ENCODE measurements at regions not wholly inside any gene's neighbourhood (a gene's known extent, or its start where the extent isn't known, plus 50 kb on each side); places are given as distances from the start of the nearest gene placed in this dataset.

DNA sequence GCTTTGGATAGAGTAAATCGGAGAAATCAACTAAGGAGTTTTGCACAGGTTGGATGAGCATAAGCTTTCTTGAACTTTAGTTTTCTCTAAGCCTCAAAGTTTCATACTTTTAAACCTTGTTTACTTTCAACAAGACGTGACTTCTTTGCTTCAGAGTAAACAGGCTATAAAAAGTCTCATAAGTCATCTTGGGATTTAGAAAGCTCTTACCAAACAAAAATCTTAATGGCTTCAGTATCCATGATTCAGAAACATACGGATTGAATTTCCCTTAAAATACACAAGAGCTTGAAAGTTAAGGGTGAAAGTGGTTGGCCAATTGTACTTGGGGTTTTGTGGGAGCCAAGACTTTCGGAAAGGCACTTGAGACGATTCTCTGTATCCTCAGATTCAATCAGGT lies 270.9 kb upstream of the ANKH start:
- H3F3A ChIP-seq (ENCODE audit: insufficient read depth, low read length): no peaks in the 10 kb centered on the region
- H4K20me1 ChIP-seq (ENCODE audit: insufficient read depth, low read length): no peaks in the 10 kb centered on the region
- TF ChIP-seq EZH2 (optimal IDR thresholded peaks at IDR 0.05; ENCODE audit: low read depth, low read length) (no peak), EZH2phosphoT487 (IDR thresholded peaks at IDR 0.05; ENCODE audit: low read length) (no peak)
- TF ChIP-seq, protein P1, sequence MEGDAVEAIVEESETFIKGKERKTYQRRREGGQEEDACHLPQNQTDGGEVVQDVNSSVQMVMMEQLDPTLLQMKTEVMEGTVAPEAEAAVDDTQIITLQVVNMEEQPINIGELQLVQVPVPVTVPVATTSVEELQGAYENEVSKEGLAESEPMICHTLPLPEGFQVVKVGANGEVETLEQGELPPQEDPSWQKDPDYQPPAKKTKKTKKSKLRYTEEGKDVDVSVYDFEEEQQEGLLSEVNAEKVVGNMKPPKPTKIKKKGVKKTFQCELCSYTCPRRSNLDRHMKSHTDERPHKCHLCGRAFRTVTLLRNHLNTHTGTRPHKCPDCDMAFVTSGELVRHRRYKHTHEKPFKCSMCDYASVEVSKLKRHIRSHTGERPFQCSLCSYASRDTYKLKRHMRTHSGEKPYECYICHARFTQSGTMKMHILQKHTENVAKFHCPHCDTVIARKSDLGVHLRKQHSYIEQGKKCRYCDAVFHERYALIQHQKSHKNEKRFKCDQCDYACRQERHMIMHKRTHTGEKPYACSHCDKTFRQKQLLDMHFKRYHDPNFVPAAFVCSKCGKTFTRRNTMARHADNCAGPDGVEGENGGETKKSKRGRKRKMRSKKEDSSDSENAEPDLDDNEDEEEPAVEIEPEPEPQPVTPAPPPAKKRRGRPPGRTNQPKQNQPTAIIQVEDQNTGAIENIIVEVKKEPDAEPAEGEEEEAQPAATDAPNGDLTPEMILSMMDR (IDR thresholded peaks at IDR 0.05; ENCODE audit: low read length): no peak
- no peaks in the 10 kb centered on the region for H3K9me2 ChIP-seq (replicated peaks; ENCODE audit: insufficient read depth, low read length)
- H2AFZ ChIP-seq (ENCODE audit: low read length): no peak overlapping the region
- no peak for DNase-seq
- H3K9me3 ChIP-seq (replicated peaks; ENCODE audit: insufficient read depth, low read length): no peaks in the 10 kb centered on the region
- no peak overlapping the region for H3K4me2 ChIP-seq (ENCODE audit: low read depth, low read length)
- H3K4me1 ChIP-seq (ENCODE audit: low read length): no peaks in the 10 kb centered on the region
- no peak overlapping the region for H3K27ac ChIP-seq (ENCODE audit: low read length)
- no peak overlapping the region for H3K4me3 ChIP-seq (ENCODE audit: low read length)
- no peaks in the 10 kb centered on the region for H3K79me2 ChIP-seq (ENCODE audit: low read length)
- H3K36me3 ChIP-seq (replicated peaks; ENCODE audit: insufficient read depth, low read length): no peaks in the 10 kb centered on the region
- H3K9ac ChIP-seq (ENCODE audit: low read length): no peak overlapping the region
- no peaks in the 10 kb centered on the region for H3K27me3 ChIP-seq (replicated peaks; ENCODE audit: insufficient read depth, low read length)

DNA sequence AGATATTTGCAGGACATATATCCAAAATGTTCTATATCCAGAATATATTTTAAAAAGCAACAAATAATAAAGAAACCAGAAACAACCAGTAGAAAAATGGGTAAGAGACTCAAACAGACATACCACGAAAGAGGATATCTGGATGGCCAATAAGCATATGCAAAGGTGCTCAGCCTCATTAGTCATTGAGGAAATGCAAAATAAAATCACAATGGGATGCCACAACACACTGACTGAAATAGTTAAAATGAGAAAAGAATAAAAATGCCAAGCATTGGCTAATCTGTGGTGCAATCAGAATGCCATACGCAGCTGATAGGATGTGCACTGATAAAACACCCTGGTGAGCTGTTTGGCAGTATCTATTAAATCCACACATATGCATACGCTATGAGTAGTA lies 265.8 kb upstream of the ANKH start:
- no peaks in the 10 kb centered on the region for H3F3A ChIP-seq (ENCODE audit: insufficient read depth, low read length)
- H3K27ac ChIP-seq (ENCODE audit: low read length): no peak overlapping the region
- DNase-seq: no peak
- TF ChIP-seq, protein P1 (IDR thresholded peaks at IDR 0.05; ENCODE audit: low read length): no peak
- TF ChIP-seq EZH2phosphoT487 (IDR thresholded peaks at IDR 0.05; ENCODE audit: low read length): no peak
- TF ChIP-seq EZH2 (optimal IDR thresholded peaks at IDR 0.05; ENCODE audit: low read depth, low read length): no peak
- H3K9me3 ChIP-seq (replicated peaks; ENCODE audit: insufficient read depth, low read length): no peaks in the 10 kb centered on the region
- H3K27me3 ChIP-seq (replicated peaks; ENCODE audit: insufficient read depth, low read length): no peaks in the 10 kb centered on the region
- no peak overlapping the region for H3K4me2 ChIP-seq (ENCODE audit: low read depth, low read length)
- no peak overlapping the region for H2AFZ ChIP-seq (ENCODE audit: low read length)
- H4K20me1 ChIP-seq (ENCODE audit: insufficient read depth, low read length): no peaks in the 10 kb centered on the region
- no peaks in the 10 kb centered on the region for H3K79me2 ChIP-seq (ENCODE audit: low read length)
- no peak overlapping the region for H3K4me3 ChIP-seq (ENCODE audit: low read length)
- H3K4me1 ChIP-seq (ENCODE audit: low read length): no peaks in the 10 kb centered on the region
- no peaks in the 10 kb centered on the region for H3K9me2 ChIP-seq (replicated peaks; ENCODE audit: insufficient read depth, low read length)
- H3K9ac ChIP-seq (ENCODE audit: low read length): no peak overlapping the region
- no peaks in the 10 kb centered on the region for H3K36me3 ChIP-seq (replicated peaks; ENCODE audit: insufficient read depth, low read length)

DNA sequence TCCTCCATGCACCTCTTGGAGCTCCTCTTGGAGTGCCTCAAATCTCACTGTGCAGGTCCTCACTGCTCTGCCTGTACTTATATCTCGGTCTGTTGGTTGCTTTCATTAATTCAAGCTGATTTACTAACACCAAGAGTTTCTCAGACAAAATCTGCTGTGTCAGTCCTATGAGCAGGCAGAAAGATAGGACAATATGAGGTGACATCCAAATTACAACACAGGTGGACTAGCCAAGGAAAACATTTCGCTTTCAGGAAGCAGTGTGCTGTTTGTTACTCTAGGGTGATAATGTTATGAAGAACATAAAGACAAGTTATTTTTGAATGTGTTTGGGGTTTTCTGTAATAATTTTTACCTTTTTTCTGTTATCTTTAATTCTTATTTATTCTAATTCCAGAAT lies 264.1 kb upstream of the ANKH start:
- Histone ChIP-seq H3K9me2 (replicated peaks; ENCODE audit: insufficient read depth, low read length) (no peaks in the 10 kb centered on the region), H3F3A (ENCODE audit: insufficient read depth, low read length) (no peaks in the 10 kb centered on the region), H3K9me3 (replicated peaks; ENCODE audit: insufficient read depth, low read length) (no peaks in the 10 kb centered on the region), H2AFZ (ENCODE audit: low read length) (no peak overlapping the region), H3K4me1 (ENCODE audit: low read length) (no peaks in the 10 kb centered on the region), H3K79me2 (ENCODE audit: low read length) (no peaks in the 10 kb centered on the region), H3K4me2 (ENCODE audit: low read depth, low read length) (no peak overlapping the region), H3K27me3 (replicated peaks; ENCODE audit: insufficient read depth, low read length) (no peaks in the 10 kb centered on the region), H3K27ac (ENCODE audit: low read length) (no peak overlapping the region), H3K36me3 (replicated peaks; ENCODE audit: insufficient read depth, low read length) (no peaks in the 10 kb centered on the region), H3K4me3 (ENCODE audit: low read length) (no peak overlapping the region), H3K9ac (ENCODE audit: low read length) (no peak overlapping the region), H4K20me1 (ENCODE audit: insufficient read depth, low read length) (no peaks in the 10 kb centered on the region)
- no peak for DNase-seq
- TF ChIP-seq EZH2 (optimal IDR thresholded peaks at IDR 0.05; ENCODE audit: low read depth, low read length): no peak
- TF ChIP-seq, protein P1 (IDR thresholded peaks at IDR 0.05; ENCODE audit: low read length): no peak
- TF ChIP-seq EZH2phosphoT487 (IDR thresholded peaks at IDR 0.05; ENCODE audit: low read length): no peak

Data from MM.1S (cell line).